ENCODE measurements at regions not wholly inside any gene's neighbourhood (a gene's known extent, or its start where the extent isn't known, plus 50 kb on each side); places are given as distances from the start of the nearest gene placed in this dataset.
"Not testable (repeated sequence)": the region's sequence is repeated elsewhere in the genome, so short reads cannot be mapped to it uniquely, and the experiment has no call there.

GRCh38 chr17:34484193-34484733 is 95.1 kb upstream of the TMEM132E start:
- no peak for DNase-seq (ENCODE audit: low read depth, low spot score)
- no peak for TF ChIP-seq FOXP2 (optimal IDR thresholded peaks at IDR 0.05; ENCODE audit: control extremely low read depth, extremely low read length, insufficient read depth)
- TF ChIP-seq POLR2AphosphoS5 (IDR thresholded peaks at IDR 0.05; ENCODE audit: borderline replicate concordance, low read depth, low read length): no peak
- no peak for TF ChIP-seq EZH2 (IDR thresholded peaks at IDR 0.05)
- Histone ChIP-seq H3K9me3 (ENCODE audit: low read depth, low read length) (no peaks in the 10 kb centered on the region), H3K9ac (ENCODE audit: insufficient read length) (no peak overlapping the region), H3K36me3 (ENCODE audit: insufficient read depth, low read length) (no peaks in the 10 kb centered on the region), H3K27ac (no peak overlapping the region), H3K4me3 (no peak overlapping the region)

GRCh38 chr17:34482730-34483129 is 96.7 kb upstream of the TMEM132E start:
- Histone ChIP-seq H3K4me3 (no peak overlapping the region), H3K9ac (ENCODE audit: insufficient read length) (no peak overlapping the region), H3K27ac (no peak overlapping the region), H3K9me3 (ENCODE audit: low read depth, low read length) (no peaks in the 10 kb centered on the region), H3K36me3 (ENCODE audit: insufficient read depth, low read length) (no peaks in the 10 kb centered on the region)
- TF ChIP-seq EZH2 (IDR thresholded peaks at IDR 0.05): no peak
- no peak for TF ChIP-seq POLR2AphosphoS5 (IDR thresholded peaks at IDR 0.05; ENCODE audit: borderline replicate concordance, low read depth, low read length)
- TF ChIP-seq FOXP2 (optimal IDR thresholded peaks at IDR 0.05; ENCODE audit: control extremely low read depth, extremely low read length, insufficient read depth): no peak
- no peak for DNase-seq (ENCODE audit: low read depth, low spot score)

GRCh38 chr17:34481779-34482178 is 97.6 kb upstream of the TMEM132E start:
- Histone ChIP-seq H3K36me3 (ENCODE audit: insufficient read depth, low read length) (no peaks in the 10 kb centered on the region), H3K9me3 (ENCODE audit: low read depth, low read length) (no peaks in the 10 kb centered on the region), H3K27ac (no peak overlapping the region), H3K9ac (ENCODE audit: insufficient read length) (no peak overlapping the region), H3K4me3 (no peak overlapping the region)
- TF ChIP-seq EZH2 (IDR thresholded peaks at IDR 0.05): no peak
- TF ChIP-seq POLR2AphosphoS5 (IDR thresholded peaks at IDR 0.05; ENCODE audit: borderline replicate concordance, low read depth, low read length): no peak
- TF ChIP-seq FOXP2 (optimal IDR thresholded peaks at IDR 0.05; ENCODE audit: control extremely low read depth, extremely low read length, insufficient read depth): no peak
- no peak for DNase-seq (ENCODE audit: low read depth, low spot score)

- H3K9me3 ChIP-seq (ENCODE audit: low read depth, low read length): no peaks in the 10 kb centered on the region
- no peak overlapping the region for H3K27ac ChIP-seq
- H3K9ac ChIP-seq (ENCODE audit: insufficient read length): no peak overlapping the region
- TF ChIP-seq POLR2AphosphoS5 (IDR thresholded peaks at IDR 0.05; ENCODE audit: borderline replicate concordance, low read depth, low read length) (no peak), EZH2 (IDR thresholded peaks at IDR 0.05) (no peak)
- no peak overlapping the region for H3K4me3 ChIP-seq
- DNase-seq (ENCODE audit: low read depth, low spot score): no peak
- H3K36me3 ChIP-seq (ENCODE audit: insufficient read depth, low read length): no peaks in the 10 kb centered on the region
These were observed 100.0 kb upstream of the TMEM132E start for GRCh38 chr17:34479371-34479770.

GRCh38 chr17:34478244-34478643 is 101.1 kb upstream of the TMEM132E start:
- Histone ChIP-seq H3K36me3 (ENCODE audit: insufficient read depth, low read length) (no peaks in the 10 kb centered on the region), H3K9ac (ENCODE audit: insufficient read length) (no peak overlapping the region), H3K27ac (no peak overlapping the region), H3K9me3 (ENCODE audit: low read depth, low read length) (no peaks in the 10 kb centered on the region), H3K4me3 (no peak overlapping the region)
- DNase-seq (ENCODE audit: low read depth, low spot score): no peak
- TF ChIP-seq POLR2AphosphoS5 (IDR thresholded peaks at IDR 0.05; ENCODE audit: borderline replicate concordance, low read depth, low read length): no peak
- no peak for TF ChIP-seq FOXP2 (optimal IDR thresholded peaks at IDR 0.05; ENCODE audit: control extremely low read depth, extremely low read length, insufficient read depth)
- no peak for TF ChIP-seq EZH2 (IDR thresholded peaks at IDR 0.05)

GRCh38 chr17:34475296-34475695 is 104.1 kb upstream of the TMEM132E start:
- H3K27ac ChIP-seq: no peak overlapping the region

GRCh38 chr17:34474706-34475105 is 104.7 kb upstream of the TMEM132E start:
- no peak for DNase-seq (ENCODE audit: low read depth, low spot score)
- no peak overlapping the region for H3K9ac ChIP-seq (ENCODE audit: insufficient read length)
- H3K36me3 ChIP-seq (ENCODE audit: insufficient read depth, low read length): no peaks in the 10 kb centered on the region
- no peaks in the 10 kb centered on the region for H3K9me3 ChIP-seq (ENCODE audit: low read depth, low read length)
- H3K27ac ChIP-seq: no peak overlapping the region
- no peak for TF ChIP-seq EZH2 (IDR thresholded peaks at IDR 0.05)
- no peak for TF ChIP-seq FOXP2 (optimal IDR thresholded peaks at IDR 0.05; ENCODE audit: control extremely low read depth, extremely low read length, insufficient read depth)
- no peak for TF ChIP-seq POLR2AphosphoS5 (IDR thresholded peaks at IDR 0.05; ENCODE audit: borderline replicate concordance, low read depth, low read length)
- no peak overlapping the region for H3K4me3 ChIP-seq

More at GRCh38 chr17:34475296-34475695, 104.1 kb upstream of the TMEM132E start:
- H3K9me3 ChIP-seq (ENCODE audit: low read depth, low read length): no peaks in the 10 kb centered on the region
- TF ChIP-seq POLR2AphosphoS5 (IDR thresholded peaks at IDR 0.05; ENCODE audit: borderline replicate concordance, low read depth, low read length) (no peak), EZH2 (IDR thresholded peaks at IDR 0.05) (no peak), FOXP2 (optimal IDR thresholded peaks at IDR 0.05; ENCODE audit: control extremely low read depth, extremely low read length, insufficient read depth) (no peak)
- H3K4me3 ChIP-seq: no peak overlapping the region
- no peaks in the 10 kb centered on the region for H3K36me3 ChIP-seq (ENCODE audit: insufficient read depth, low read length)
- no peak for DNase-seq (ENCODE audit: low read depth, low spot score)
- no peak overlapping the region for H3K9ac ChIP-seq (ENCODE audit: insufficient read length)

- no peak for DNase-seq (ENCODE audit: low read depth, low spot score)
These were observed 107.0 kb upstream of the TMEM132E start for GRCh38 chr17:34472363-34472762.

GRCh38 chr17:34471278-34471677 is 108.1 kb upstream of the TMEM132E start:
- H3K27ac ChIP-seq; H3K36me3 ChIP-seq (ENCODE audit: insufficient read depth, low read length); H3K4me3 ChIP-seq; H3K9ac ChIP-seq (ENCODE audit: insufficient read length); H3K9me3 ChIP-seq (ENCODE audit: low read depth, low read length); DNase-seq (ENCODE audit: low read depth, low spot score): not testable (repeated sequence)

More at GRCh38 chr17:34472363-34472762, 107.0 kb upstream of the TMEM132E start:
- H3K36me3 ChIP-seq (ENCODE audit: insufficient read depth, low read length): no peaks in the 10 kb centered on the region
- no peak overlapping the region for H3K9ac ChIP-seq (ENCODE audit: insufficient read length)
- H3K4me3 ChIP-seq: no peak overlapping the region
- TF ChIP-seq FOXP2 (optimal IDR thresholded peaks at IDR 0.05; ENCODE audit: control extremely low read depth, extremely low read length, insufficient read depth): no peak
- no peak for TF ChIP-seq EZH2 (IDR thresholded peaks at IDR 0.05)
- no peak for TF ChIP-seq POLR2AphosphoS5 (IDR thresholded peaks at IDR 0.05; ENCODE audit: borderline replicate concordance, low read depth, low read length)
- no peaks in the 10 kb centered on the region for H3K9me3 ChIP-seq (ENCODE audit: low read depth, low read length)
- H3K27ac ChIP-seq: no peak overlapping the region

All from SK-N-MC (cell line).